Frontal cortex (tissue), 3 donors: ENCODE measurements at regions not wholly inside any gene's neighbourhood (a gene's known extent, or its start where the extent isn't known, plus 50 kb on each side); places are given as distances from the start of the nearest gene placed in this dataset.

Experiments
- DNase-seq, 2 donors: peaks; one replicate each; pipeline ENCODE4 v3.0.0; 2012; ENCODE audit warnings: low spot score in 2 of 2
- FAIRE-seq: peaks from 2 replicates; lab custom pipeline; 2012; peaks lifted over from hg19 to GRCh38; lab: Jason Lieb, UNC
- donor health status: control.
- donor health status: control.
- donor health status: control.

DNA sequence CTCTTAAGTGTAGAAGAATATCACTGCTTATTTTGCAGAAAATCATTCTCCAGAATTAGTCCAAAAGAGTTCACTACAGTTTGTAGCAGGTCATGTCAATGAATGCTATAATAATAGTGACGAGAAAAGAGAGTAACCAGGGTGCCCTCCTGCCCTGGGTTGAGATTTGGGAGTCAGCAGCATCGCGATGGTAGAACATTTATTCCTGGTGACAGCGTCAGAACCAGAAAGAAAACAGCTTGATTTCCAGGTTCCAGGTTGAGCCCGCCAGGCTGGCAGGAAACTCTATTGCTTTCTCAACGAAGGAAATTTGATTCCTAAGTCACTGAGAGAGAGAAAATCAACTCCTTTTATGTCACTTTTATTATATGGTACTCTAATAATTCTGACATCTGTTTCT is 550.3 kb downstream of the QKI start:
- DNase-seq, result no peak
- FAIRE-seq, result no peak

DNA sequence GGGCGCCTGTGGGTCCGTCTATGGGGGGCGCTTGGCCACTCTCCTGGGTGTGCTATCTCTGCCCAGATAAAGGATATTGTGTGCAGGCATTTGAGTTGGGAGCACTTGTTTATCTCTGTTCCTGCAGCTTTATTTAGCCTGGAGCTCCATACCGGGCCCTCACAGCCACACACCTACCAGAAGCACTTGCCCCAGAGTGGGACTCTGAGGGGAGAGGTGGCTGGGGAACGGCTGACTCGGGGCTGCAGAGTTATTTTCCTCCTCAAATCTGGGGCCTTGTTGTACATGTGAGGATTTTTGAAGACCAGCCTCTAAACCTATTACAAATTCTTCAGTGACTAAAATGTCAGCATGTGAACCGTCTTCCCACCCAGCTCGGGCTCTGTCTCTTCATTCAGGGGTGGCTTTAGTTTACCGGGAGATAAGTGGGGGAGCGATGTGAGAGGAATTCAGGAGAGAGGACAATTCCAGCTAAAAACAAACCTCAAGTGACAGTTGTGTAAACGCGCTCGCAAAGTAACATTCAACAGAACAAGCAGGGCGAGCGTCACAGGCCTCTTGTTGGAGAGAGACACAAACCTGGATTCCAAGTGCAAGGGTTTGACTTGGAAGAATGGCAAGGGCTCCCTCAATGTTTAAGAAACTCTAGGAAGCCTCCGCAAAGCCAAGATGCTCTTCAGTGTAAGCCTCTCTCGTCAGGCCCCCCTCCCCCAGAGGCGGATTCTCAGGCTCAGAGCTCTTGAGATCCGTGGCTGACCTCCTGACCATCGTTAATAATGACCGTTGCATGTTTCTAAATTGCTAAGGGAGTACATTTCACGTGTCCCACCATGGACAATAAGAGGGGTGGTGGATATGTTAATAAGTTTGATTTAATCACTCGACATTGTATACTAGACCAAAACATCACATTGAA is 548.9 kb downstream of the QKI start:
- DNase-seq (no peak), FAIRE-seq (no peak)

DNA sequence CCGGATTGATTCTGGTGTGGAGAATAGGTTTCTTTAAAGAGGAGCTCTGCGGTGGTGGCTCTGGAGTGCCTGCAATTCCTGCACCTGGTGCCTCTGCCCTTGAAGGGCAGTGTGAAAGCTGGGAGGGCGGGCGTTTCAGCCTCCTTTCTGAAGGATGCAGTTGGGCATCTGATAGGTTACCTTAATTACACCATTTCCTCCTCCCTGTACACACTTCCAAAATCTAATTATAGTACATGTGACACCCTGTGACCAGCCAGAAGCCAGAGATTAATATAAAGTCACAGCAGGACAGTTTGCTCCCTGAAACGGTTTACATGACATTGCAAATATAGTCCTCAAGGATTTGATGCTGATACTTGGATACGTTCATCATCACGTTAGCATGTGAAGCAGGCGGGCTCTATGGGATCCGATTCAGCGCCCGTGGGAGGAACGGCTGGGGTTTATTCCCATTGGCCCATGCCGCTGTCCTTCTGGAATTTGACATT is 548.2 kb downstream of the QKI start:
- DNase-seq (no peak), FAIRE-seq (no peak)

DNA sequence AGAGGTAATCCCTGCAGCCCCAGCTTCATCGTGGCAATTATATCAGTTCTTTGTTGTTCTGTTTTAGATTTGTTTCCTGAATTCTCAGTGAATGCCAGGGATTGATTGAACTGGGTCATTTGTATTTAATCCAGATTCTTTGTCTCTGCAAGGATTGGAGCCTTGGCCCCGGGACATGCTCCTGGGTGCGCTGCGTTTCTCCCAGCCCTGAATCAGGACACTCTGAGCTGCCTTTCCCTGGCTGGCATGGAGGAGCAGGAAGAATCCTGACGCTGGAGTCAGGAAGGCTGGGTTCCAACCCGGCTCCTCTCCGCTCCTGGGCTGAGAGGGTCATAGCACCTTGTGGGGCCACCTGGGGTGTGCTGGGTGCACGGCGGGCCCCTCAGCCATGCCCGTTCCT is 545.6 kb downstream of the QKI start:
- no peak for DNase-seq

DNA sequence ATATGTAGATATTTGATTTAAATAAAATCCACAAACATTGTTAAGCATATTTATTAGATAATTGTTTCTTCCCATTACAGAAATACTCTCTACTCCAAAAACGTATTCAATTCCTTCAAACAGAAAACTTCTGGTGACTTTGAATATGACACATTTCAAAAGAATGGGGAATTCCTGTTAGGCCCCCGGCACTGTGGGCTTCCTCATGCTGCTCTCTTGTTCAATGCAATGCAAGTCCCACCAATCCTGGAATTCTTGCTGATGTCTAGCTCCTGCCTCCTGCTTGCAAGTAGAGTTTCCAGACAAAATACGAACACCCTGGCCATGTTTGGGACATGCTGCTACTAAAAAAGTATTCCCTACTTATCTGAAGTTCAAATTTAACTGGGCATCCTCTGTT is 544.1 kb downstream of the QKI start:
- no peak for DNase-seq

More for the DNA sequence above, 545.6 kb downstream of the QKI start:
- no peak for FAIRE-seq

DNA sequence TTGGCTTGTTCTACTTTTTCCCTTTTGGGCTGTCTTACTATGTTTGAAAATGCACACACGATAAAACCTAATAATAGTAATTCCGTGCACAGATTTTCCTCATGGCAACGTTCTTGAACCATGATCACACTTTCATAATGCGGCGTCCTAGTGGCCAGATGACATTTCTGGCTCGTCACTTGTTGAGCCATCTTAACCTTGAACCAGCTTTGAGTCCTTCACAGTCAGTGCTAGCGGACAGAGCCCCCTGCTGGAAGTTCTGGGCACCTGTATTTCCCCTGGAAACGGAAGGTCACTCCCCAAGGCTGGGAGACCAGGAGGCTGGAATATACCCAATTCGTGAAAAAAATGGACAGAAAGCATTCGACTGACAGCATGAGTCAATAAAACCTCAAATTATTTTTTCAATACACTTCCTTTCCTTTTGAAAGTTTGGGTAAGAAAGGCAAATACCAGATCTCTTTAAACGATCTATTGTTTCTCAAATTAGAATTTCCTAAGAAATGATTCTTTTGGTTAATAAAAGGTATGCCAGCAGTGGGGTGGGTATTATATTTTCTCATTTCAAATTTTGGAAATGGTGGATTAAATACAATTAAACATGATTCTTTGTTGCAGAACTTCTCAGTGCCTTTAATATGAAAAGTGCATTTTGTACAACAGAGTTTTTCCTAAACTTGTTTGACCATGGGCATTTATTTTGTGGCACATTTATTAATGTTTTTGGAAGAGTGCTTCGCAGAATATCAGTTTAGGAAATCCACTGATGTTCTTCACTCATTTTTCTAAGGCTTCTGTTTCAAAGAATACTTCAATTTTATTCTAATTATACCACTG is 542.3 kb downstream of the QKI start:
- FAIRE-seq (peak; percentile 23), DNase-seq (peak; percentile 58 to 73)

More for the DNA sequence above, 544.1 kb downstream of the QKI start:
- FAIRE-seq, result no peak

DNA sequence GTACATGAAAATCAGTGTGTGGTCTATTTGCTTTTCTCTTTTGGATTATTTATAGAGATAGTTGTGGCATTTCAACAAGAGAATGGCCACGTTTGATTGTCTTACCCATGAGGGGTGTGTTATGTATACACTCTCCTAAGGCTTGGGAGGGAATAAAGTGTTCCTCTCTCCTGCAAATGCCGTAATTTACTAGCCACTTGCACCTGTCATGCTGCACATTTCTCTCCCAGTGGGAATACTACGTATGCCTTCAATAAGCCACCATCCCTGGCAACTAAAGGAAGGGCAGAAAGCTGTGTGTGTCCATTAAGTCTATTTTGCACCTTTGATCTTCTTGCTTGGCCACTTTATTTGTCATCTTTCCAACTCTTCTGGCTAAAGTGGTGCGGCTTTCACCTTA is 541.2 kb downstream of the QKI start:
- FAIRE-seq, result no peak
- no peak for DNase-seq

DNA sequence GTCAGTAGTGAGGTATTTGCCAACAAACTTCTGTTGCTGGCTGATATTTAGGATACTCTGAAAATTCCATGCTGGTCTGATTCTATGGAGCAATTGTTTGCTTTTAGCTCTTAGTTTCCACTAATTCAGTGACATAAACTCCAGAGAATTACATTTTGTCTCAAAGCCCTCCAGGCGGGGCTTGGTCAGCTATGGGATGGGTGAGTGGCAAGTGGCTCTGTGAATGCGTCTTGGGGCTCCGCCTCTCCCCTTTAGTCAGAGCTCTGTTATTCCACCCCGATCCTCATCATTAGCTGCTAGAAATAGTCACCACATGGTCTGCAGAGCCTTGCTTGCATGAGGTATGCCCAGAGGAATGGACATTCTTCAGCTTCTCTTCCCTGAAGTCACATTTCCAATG is 540.6 kb downstream of the QKI start:
- no peak for DNase-seq
- FAIRE-seq, result no peak

DNA sequence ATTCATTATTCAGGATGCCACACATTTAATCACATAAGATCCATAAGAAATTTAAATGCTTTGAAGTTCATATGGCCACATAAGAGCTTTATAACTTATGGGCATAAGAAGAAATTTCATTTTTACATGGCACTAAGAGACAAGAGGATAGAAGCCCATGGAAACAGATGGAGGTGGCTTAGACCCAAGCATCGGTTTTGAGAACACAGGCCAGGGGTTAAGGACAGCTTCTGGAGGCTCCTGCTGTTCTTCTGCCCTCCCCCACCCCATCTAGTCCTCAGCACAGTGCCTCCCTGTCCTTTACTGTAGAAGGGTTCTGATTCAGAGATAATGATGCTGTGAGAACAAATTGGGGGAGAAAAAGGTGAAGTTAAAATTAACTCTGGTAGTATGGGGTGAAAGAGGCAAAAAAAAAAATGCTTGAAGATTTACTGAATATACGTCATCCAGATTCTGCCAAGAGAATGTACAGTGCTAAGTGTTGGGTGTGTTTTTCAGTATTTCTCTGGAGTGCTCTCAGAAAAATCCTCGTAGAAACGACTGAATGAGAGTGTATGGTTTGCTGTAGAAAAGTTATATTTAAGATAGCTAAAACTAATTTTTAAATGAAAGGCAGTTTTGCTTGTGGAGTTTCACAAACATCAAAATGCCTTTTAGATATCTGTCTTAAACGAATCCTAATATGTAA is 539.7 kb downstream of the QKI start:
- DNase-seq (no peak), FAIRE-seq (no peak)

DNA sequence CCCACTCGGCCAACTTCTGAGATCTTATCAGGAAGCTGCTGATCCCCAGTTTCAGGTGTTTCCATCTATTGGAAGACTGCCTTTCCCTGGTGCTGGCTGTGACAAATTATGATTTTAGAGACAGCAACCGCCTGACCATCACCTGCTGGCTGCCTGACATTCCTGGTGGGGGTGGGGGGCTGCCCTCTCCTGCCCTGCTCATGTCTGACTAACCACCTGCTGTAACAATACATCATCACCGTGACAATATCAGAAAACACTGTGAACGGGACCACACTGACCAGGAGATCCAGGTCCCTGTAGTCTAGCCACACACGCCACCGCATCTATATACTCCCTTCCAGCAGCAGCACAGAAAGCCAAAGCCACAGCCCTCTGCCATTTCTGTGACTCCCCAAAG is 537.5 kb downstream of the QKI start:
- no peak for DNase-seq
- FAIRE-seq, result no peak

DNA sequence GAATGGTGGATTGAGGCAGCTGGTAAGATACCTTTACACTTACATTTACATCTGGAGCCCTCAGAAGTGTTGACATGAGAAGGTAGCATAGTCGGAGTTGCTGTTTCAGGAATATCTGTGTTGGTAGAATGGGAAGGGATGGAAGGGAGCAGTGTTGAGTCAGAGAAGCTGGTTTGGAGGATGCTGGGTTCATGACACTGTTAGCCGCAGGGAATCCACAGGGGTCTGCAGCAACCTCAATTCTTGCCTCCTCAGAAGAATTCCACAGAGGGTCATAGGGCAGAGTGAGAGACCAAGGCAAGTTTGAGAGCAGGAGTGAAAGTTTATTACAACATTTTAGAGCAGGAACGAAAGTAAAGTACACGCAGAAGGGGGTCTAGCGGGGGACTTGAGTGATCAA is 536.8 kb downstream of the QKI start:
- no peak for DNase-seq
- FAIRE-seq, result no peak

DNA sequence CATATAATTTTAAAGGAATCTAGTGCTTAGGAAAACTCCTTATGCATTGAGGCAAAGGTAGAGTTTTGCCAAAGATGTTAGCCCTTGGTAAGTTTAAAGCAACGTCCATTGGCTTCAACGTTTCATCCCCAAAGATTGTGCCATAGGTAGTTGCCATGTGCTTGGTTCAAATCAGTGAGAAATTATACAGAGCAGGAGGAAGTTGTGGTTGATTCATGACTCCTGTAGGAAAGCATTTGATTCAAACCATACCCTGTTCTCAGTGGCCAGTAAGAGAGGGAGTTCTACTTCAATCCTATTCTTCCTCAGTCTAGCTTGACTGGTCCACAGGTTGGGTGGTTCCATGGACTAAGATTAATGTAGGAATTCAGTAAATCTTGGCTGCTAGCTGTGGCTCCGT is 535.6 kb downstream of the QKI start:
- FAIRE-seq (no peak), DNase-seq (no peak)

DNA sequence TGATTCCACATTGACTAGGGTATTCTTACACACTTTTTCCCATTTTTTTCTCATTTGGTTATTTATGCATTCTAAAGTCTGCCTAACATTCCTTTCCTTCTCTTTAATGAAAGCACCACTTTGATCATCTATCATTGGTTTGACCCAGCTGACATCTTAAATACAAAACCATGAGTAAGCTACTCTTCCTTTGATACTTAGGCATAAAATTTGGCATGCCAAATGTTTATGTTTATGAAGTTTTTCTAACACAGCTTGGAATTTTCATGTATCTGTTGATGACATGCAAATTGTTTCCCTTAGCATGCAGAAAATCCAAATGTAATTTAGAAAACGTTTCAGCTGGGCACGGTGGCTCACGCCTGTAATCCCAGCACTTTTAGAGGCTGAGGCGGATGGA is 534.9 kb downstream of the QKI start:
- FAIRE-seq (no peak), DNase-seq (no peak)

DNA sequence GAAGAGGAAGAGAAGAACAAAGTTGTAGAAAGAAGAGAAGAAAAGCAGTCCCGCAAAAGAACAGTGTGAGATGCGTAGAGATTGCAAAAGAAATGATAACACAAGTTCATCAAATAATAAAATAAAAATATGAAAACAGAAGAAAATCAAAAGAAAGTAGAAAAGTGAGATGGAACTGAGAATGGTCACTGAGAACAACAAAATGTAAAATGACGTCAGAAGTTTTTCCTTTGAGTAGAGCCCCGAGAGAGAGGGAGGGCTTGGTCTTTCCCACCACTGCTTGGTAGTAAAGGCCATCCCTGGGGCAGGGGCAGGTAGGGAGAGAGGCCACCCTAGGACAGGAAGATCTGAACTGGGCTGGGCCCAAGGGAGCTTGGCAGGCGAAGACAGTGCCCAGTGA is 533.7 kb downstream of the QKI start:
- no peak for FAIRE-seq
- DNase-seq, result no peak

DNA sequence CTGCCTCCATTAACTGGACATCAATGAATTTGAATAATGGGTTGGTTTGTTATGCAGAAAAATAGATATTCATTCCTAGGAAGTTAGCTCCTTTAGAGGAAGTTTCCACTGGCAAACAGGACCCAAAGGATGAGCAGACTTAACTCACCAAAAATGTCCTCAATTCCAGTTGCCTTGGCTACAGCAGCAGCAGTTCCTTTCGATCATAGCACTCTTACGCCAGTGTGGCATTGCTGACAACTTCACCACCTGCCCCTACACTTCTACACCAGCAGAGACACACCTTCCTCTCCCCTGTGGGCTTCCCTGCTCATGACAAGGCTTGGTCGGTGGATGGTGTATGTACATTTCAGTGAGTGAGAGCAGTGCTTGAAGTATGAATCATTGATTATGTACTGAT is 532.8 kb downstream of the QKI start:
- FAIRE-seq (no peak), DNase-seq (no peak)

DNA sequence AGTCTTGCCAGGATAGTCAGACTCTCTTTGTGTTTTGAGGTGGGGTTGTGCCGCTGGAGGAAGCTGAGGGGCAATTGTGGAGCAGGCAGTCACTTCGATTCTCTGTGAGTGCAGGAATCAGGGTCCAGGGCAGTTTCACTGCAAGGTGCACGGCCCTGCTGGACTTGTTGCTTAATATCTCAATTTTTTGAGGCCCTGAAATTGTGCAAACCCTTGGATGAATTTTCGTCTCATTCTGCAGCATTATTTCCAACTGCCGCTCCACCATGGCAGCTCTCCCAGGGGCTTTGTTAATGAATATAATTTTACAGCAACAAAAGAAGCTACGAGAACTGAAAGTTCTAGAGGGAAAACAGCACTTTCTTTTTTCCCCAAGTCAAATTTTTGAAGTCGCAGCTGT is 531.9 kb downstream of the QKI start:
- no peak for DNase-seq

DNA sequence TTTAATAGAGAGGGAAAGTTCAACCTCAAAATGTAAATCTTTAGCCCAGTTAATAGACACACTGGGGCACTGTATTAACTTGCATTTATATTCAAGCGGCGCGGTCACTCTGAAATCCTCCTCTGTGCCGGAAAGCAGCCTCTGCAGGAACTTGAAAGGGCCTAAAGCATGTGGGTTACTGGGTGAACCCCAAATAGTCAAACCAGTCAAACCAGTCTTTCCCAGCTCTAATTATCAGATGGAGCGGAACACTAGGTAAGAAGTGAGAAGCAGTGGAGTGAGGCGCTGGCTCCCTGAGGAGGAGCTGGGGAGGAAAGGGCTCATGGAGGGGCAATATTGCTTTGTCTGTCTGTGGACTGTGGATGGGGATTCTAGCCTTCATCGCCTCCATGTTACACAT is 531.3 kb downstream of the QKI start:
- no peak for DNase-seq
- FAIRE-seq, result no peak

More for the DNA sequence above, 531.9 kb downstream of the QKI start:
- no peak for FAIRE-seq

DNA sequence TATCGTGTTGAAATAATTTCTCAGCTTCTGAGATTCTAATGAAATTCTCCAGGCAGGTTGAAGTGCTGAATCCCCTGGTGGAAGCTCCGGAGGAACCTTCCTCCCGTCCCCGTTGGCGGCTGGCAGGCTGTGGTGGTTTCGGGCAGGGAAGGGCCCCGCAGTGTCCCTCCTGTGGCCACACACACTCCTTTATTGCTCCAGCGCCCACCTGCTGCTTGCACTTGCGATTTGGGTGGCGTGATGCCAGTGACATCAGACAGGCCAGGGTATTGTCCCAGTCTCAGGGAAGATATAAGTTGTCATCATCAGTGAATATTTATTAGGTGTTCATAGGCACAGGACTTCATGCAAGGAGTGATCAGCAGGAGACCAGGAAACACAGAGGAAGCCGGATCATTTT is 530.4 kb downstream of the QKI start:
- FAIRE-seq (no peak), DNase-seq (no peak)

DNA sequence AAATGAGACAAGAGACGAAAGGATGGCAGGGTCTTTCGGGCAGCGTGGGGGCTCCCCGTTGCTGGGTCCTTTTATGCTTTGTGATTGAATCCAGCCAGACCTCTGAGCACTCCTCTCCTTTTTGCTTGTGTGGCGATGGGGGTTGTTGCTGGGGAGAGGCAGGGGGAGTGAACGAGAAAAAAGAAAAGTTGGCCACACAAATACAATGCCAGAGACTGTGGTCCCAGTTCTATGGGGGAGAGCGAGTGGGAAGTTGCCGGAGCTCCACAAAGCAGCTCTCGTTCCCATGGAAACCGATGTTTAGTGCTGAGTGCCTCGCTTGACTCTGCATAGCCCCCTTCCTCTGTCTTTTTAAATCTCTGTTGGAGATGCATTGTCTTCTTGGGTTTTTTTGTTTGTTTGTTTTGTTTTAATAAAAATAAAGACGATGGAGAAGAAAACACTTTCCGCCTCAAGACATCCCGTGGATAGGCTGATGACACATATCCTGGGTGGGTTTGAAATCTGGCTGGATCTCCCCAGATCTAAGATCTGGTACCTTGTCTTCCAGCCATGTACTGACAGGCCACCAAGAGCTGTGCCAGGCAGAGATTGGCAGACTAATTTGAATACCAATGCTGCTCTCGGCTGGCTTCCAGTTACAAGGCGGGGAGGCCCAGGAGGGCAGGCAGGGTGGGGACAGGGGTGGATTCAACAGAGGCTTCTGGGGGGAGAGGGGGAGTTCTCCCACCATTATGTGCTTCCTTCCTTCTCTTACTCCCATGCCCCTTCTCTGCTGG is 529.3 kb downstream of the QKI start:
- no peak for DNase-seq
- no peak for FAIRE-seq

DNA sequence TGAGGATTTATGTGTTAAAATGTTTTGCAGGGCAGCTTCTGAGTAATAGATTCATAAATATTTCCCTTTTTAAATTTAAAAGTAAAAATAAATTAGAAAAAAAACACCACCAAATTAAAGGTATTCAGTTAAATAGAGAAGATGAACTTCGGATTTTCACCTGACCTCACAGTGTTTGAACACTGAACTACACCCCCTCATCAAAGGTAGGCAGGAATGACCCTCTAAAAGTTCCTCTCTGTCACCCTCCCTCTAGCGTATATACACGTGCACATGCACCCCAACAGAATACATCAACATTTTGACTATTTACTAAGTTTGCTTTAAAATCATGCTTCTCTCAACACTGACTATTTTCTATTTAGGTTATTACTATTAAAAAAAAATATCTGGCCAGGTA is 528.3 kb downstream of the QKI start:
- FAIRE-seq, result no peak
- DNase-seq, result no peak
